ENCODE measurements at regions not wholly inside any gene's neighbourhood (a gene's known extent, or its start where the extent isn't known, plus 50 kb on each side); places are given as distances from the start of the nearest gene placed in this dataset.

DNA sequence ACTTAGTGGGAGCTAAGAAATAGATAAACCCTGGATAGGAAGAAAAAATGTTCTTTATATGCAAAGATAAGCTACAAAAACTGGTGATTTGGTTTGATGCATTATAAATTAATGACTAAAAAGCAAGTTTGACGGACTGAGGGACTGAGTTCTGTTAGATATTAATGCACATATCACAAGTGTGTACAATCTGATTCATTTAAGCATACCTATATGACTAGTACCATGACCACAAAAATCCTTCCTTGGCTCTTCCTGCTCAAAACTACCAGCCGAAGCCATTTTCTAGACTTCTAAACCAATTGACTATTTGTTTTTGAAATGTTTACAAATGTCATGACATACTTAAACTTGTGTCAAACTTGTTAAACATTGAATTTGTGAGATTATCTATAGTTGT lies 374.5 kb upstream of the MON1B start:
- no peaks in the 10 kb centered on the region for H3K27me3 Mint-ChIP-seq
- no peak overlapping the region for H3K4me3 Mint-ChIP-seq
- H3K36me3 Mint-ChIP-seq (ENCODE audit: low read depth): no peaks in the 10 kb centered on the region
- no peak for DNase-seq
- no peak overlapping the region for H3K27ac Mint-ChIP-seq
- peaks cover 3% of the 10 kb centered on the region for H3K9me3 Mint-ChIP-seq
- no peaks in the 10 kb centered on the region for H3K4me1 Mint-ChIP-seq (ENCODE audit: low read depth)

- no peaks in the 10 kb centered on the region for H3K27me3 Mint-ChIP-seq
- no peaks in the 10 kb centered on the region for H3K36me3 Mint-ChIP-seq (ENCODE audit: low read depth)
These were observed 372.3 kb upstream of the MON1B start for GRCh38 chr16:76818606-76819181.

DNA sequence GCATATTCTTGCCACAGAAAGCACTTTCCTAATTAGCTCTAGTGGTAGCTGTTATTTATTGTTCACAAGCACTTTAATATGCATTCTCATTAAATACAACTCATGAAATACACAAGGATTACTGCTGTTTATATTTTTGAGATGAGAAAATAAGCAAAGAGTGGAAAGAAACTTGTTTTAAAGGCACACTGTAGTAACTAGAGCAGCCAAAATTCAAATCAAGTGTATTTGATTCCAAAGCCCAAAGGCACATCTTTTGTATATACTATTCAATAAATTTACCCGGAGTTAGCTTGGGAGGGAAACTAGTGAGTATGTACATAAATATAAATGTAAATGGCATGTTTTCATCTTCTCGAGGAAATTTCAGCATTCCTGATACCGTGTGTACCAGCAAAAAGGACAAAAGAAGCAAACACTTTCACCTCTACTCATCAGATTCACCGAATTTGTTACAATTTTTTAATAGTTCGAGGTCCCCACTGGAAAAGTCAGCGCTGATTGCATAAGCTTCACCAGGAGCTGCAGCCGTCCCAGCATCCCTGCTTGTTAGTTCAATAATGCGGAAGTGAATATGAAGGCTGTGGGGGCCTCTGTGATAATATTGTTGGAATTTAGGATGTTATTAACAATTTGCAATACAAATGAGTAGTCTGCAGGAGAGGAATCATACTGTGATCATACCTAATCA lies 371.6 kb upstream of the MON1B start:
- no peak for DNase-seq
- no peaks in the 10 kb centered on the region for H3K36me3 Mint-ChIP-seq (ENCODE audit: low read depth)
- no peaks in the 10 kb centered on the region for H3K4me1 Mint-ChIP-seq (ENCODE audit: low read depth)
- no peaks in the 10 kb centered on the region for H3K27me3 Mint-ChIP-seq
- H3K4me3 Mint-ChIP-seq: no peak overlapping the region
- no peak overlapping the region for H3K27ac Mint-ChIP-seq
- H3K9me3 Mint-ChIP-seq: peaks cover 3% of the 10 kb centered on the region

More at GRCh38 chr16:76818606-76819181, 372.3 kb upstream of the MON1B start:
- Mint-ChIP-seq H3K4me3 (no peak overlapping the region), H3K27ac (no peak overlapping the region), H3K9me3 (peaks cover 6% of the 10 kb centered on the region), H3K4me1 (ENCODE audit: low read depth) (no peaks in the 10 kb centered on the region)
- no peak for DNase-seq

DNA sequence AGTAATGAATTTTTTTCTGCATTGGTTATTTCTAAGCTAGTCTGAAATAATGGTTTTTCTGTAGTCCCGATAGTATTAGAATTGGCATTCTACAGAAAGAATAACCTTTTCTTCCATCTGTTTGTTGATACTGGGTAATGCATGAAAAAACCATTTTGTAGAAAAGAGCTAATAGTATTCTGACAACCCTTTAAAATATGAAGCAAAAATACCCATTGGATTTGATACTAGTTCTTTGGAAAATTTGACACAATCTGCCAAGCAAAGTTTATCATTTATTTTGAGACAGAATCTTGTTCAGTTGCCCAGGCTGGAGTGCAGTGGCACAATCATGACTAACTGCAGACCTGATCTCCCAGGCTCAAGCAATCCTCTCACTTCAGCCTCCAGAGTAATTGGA lies 366.8 kb upstream of the MON1B start:
- Mint-ChIP-seq H3K4me1 (ENCODE audit: low read depth) (no peaks in the 10 kb centered on the region), H3K27ac (no peak overlapping the region), H3K36me3 (ENCODE audit: low read depth) (no peaks in the 10 kb centered on the region), H3K9me3 (peaks cover 7% of the 10 kb centered on the region), H3K4me3 (no peak overlapping the region), H3K27me3 (no peaks in the 10 kb centered on the region)
- no peak for DNase-seq

GRCh38 chr16:76824791-76825190 lies 366.2 kb upstream of the MON1B start:
- no peak for DNase-seq
- no peak overlapping the region for H3K4me3 Mint-ChIP-seq
- peaks cover 7% of the 10 kb centered on the region for H3K9me3 Mint-ChIP-seq
- no peaks in the 10 kb centered on the region for H3K27me3 Mint-ChIP-seq
- no peaks in the 10 kb centered on the region for H3K36me3 Mint-ChIP-seq (ENCODE audit: low read depth)
- no peak overlapping the region for H3K27ac Mint-ChIP-seq
- no peaks in the 10 kb centered on the region for H3K4me1 Mint-ChIP-seq (ENCODE audit: low read depth)

DNA sequence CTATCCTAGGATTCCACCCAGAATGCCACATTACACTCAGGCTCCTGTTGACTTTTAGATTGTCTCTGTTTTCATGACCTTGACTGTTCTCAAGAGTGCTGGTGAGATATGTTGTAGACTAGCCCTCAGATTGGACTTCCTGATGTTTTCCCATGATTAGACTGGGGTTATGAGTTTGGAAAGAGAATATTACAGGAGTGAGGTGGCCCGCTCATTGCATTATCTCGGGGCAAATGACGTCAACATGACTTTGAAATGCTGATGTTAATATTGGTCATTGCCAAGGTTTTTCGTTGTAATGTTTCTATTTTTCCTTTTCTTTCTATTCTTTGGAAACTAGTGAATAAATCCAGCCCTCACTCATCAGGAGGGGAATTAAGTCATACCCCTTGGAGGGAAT lies 355.7 kb upstream of the MON1B start:
- Mint-ChIP-seq H3K9me3 (peaks cover 7% of the 10 kb centered on the region), H3K36me3 (ENCODE audit: low read depth) (no peaks in the 10 kb centered on the region), H3K27ac (no peak overlapping the region), H3K27me3 (no peaks in the 10 kb centered on the region), H3K4me1 (ENCODE audit: low read depth) (no peaks in the 10 kb centered on the region), H3K4me3 (no peak overlapping the region)
- DNase-seq: no peak

DNA sequence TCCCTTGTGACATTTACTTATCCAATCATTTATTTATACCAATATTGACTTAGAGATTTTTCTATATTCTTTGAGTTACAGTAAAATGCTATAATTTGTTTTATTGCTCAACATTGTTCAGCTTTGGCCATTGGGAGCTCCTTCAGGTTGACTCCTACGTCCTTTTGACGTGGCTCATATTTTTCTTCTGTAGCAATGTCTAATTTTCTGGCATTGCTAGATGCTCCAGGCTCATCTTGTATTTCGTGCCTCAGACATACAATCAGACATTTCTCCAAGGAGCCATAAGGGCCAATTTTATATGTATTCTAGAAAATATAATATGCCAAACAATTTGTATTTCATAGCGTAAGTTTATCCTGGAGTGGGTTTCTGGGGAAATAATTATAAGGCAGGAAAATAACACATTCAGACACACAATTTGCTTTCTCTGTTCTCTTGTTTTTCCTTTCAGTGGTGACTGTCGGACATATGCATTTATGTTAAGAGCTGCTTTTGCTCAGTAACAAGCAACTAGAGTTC lies 355.1 kb upstream of the MON1B start:
- H3K9me3 Mint-ChIP-seq: peaks cover 7% of the 10 kb centered on the region
- H3K27ac Mint-ChIP-seq: no peak overlapping the region
- no peaks in the 10 kb centered on the region for H3K36me3 Mint-ChIP-seq (ENCODE audit: low read depth)
- H3K27me3 Mint-ChIP-seq: no peaks in the 10 kb centered on the region
- H3K4me3 Mint-ChIP-seq: no peak overlapping the region
- H3K4me1 Mint-ChIP-seq (ENCODE audit: low read depth): no peaks in the 10 kb centered on the region
- DNase-seq: no peak

- Mint-ChIP-seq H3K27me3 (no peaks in the 10 kb centered on the region), H3K4me1 (ENCODE audit: low read depth) (no peaks in the 10 kb centered on the region), H3K36me3 (ENCODE audit: low read depth) (no peaks in the 10 kb centered on the region), H3K4me3 (no peak overlapping the region), H3K9me3 (peaks cover 7% of the 10 kb centered on the region), H3K27ac (no peak overlapping the region)
- no peak for DNase-seq
These were observed 353.1 kb upstream of the MON1B start for GRCh38 chr16:76837872-76838271.

DNA sequence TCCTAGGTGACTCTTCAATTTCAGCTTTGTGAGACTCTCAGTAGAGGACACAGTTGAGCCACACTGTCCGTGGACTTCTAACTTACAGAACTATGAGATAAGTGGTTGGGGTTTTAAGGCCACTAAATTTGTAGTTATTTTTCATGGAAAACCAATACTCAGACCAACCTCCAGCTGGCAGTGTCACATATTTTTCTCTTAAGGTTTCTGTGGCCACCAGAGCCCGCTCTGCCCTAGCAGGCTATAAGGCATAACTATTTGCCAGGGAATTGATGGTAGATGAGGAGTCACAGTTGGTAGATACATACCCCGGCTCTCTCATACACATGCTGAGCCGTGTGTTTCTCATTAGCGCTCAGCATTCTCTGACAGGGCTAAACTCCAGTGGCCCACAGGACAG lies 336.8 kb upstream of the MON1B start:
- Mint-ChIP-seq H3K27me3 (no peaks in the 10 kb centered on the region), H3K4me1 (ENCODE audit: low read depth) (no peaks in the 10 kb centered on the region), H3K9me3 (peaks cover 16% of the 10 kb centered on the region), H3K27ac (no peak overlapping the region), H3K36me3 (ENCODE audit: low read depth) (no peaks in the 10 kb centered on the region), H3K4me3 (no peak overlapping the region)
- no peak for DNase-seq

DNA sequence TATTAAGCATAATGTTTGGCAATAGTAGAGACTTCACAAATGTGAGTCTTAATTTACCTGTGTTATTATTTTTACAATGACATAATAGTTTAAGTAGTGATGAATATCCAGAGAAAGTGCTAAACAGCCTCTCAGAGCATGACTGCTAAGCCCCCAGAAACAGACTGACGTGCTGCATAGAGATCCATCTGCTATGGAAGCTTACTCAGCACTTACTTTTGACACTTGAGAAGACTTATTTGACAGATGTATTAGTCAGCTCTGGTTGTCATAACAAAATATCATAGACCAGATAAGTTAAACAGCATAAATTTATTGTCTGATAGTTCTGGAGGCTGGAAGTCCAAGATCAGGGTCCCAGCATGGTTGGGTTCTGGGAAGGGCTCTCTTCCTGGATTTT lies 334.9 kb upstream of the MON1B start:
- H3K4me1 Mint-ChIP-seq (ENCODE audit: low read depth): no peaks in the 10 kb centered on the region
- H3K9me3 Mint-ChIP-seq: peaks cover 23% of the 10 kb centered on the region
- H3K27ac Mint-ChIP-seq: no peak overlapping the region
- H3K36me3 Mint-ChIP-seq (ENCODE audit: low read depth): no peaks in the 10 kb centered on the region
- H3K4me3 Mint-ChIP-seq: no peak overlapping the region
- no peak for DNase-seq
- H3K27me3 Mint-ChIP-seq: no peaks in the 10 kb centered on the region

- Mint-ChIP-seq H3K4me1 (ENCODE audit: low read depth) (no peaks in the 10 kb centered on the region), H3K4me3 (no peak overlapping the region), H3K27me3 (no peaks in the 10 kb centered on the region), H3K9me3 (peaks cover 26% of the 10 kb centered on the region), H3K36me3 (ENCODE audit: low read depth) (no peaks in the 10 kb centered on the region), H3K27ac (no peak overlapping the region)
- no peak for DNase-seq
These were observed 333.6 kb upstream of the MON1B start for GRCh38 chr16:76857402-76857801.

- H3K36me3 Mint-ChIP-seq (ENCODE audit: low read depth): no peaks in the 10 kb centered on the region
- no peak overlapping the region for H3K27ac Mint-ChIP-seq
- no peak overlapping the region for H3K4me3 Mint-ChIP-seq
- H3K27me3 Mint-ChIP-seq: no peaks in the 10 kb centered on the region
- no peak for DNase-seq
- peaks cover 28% of the 10 kb centered on the region for H3K9me3 Mint-ChIP-seq
- no peaks in the 10 kb centered on the region for H3K4me1 Mint-ChIP-seq (ENCODE audit: low read depth)
These were observed 328.1 kb upstream of the MON1B start for GRCh38 chr16:76862901-76863300.

DNA sequence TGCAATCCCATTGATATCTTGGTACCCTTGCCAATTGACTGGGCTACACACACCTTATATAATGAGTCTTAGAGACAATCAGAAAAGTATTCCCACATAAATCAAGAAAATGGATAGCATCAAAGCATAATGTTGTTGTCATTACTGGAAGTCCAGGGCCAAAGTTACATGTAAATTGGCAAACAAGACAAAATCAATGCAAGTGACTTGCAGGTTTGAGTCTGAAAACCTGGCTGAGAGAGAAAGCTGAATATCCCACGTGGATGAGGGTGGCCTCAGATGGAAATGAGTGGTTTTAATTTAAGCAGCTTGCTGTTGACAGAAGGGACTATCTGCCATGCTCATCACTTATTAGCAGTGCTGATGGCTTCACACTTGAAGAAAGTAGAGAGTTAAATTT lies 324.0 kb upstream of the MON1B start:
- Mint-ChIP-seq H3K27me3 (no peaks in the 10 kb centered on the region), H3K4me1 (ENCODE audit: low read depth) (no peaks in the 10 kb centered on the region), H3K36me3 (ENCODE audit: low read depth) (no peaks in the 10 kb centered on the region), H3K9me3 (peaks cover 2% of the 10 kb centered on the region), H3K27ac (no peak overlapping the region), H3K4me3 (no peak overlapping the region)
- no peak for DNase-seq

GRCh38 chr16:76875898-76876297 lies 315.1 kb upstream of the MON1B start:
- H3K4me3 Mint-ChIP-seq: no peak overlapping the region
- no peaks in the 10 kb centered on the region for H3K27me3 Mint-ChIP-seq
- no peaks in the 10 kb centered on the region for H3K4me1 Mint-ChIP-seq (ENCODE audit: low read depth)
- no peak for DNase-seq
- H3K27ac Mint-ChIP-seq: no peak overlapping the region
- H3K36me3 Mint-ChIP-seq (ENCODE audit: low read depth): no peaks in the 10 kb centered on the region
- H3K9me3 Mint-ChIP-seq: peaks cover 4% of the 10 kb centered on the region

DNA sequence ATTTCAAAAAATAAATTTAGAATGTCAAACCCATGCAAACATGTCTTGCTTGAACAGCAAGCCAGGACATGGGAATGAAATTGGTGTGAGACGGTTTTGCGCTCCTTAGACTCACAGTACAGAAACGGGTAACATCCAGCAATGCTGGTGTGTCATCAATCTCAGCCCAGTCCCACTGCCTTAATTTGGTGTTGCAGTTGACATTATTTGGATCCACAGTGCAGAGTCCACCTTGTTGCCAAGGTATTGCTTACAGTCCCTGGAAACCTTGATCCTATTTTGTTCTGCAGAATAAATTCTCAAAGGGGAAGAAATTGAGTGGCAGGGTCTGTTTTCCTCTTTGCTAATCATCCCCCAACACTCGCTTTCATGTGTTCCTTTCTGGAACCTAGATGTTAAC lies 311.6 kb upstream of the MON1B start:
- Mint-ChIP-seq H3K4me3 (no peak overlapping the region), H3K4me1 (ENCODE audit: low read depth) (no peaks in the 10 kb centered on the region), H3K9me3 (peaks cover 6% of the 10 kb centered on the region), H3K36me3 (ENCODE audit: low read depth) (no peaks in the 10 kb centered on the region), H3K27me3 (no peaks in the 10 kb centered on the region), H3K27ac (no peak overlapping the region)
- DNase-seq: no peak
